Left lobe of liver (tissue), 2 donors: ENCODE measurements at regions not wholly inside any gene's neighbourhood (a gene's known extent, or its start where the extent isn't known, plus 50 kb on each side); places are given as distances from the start of the nearest gene placed in this dataset.

Source experiments
- ATAC-seq: fragments of 200-7000 bp; cut with Tn5 transposase; one replicate; pipeline ENCODE4 v1.9.1; 2020; ENCODE audit warnings: mild to moderate bottlenecking, moderate library complexity
- DNase-seq: peaks from one replicate; pipeline ENCODE4 v3.0.0-alpha.2; 2020; ENCODE audit warnings: low spot score
- donor health status: DM: no; HTN: no; CAD: no; lungs with moderate emphysema.
- donor health status: DM: no; HTN: yes; CAD: no.

DNA sequence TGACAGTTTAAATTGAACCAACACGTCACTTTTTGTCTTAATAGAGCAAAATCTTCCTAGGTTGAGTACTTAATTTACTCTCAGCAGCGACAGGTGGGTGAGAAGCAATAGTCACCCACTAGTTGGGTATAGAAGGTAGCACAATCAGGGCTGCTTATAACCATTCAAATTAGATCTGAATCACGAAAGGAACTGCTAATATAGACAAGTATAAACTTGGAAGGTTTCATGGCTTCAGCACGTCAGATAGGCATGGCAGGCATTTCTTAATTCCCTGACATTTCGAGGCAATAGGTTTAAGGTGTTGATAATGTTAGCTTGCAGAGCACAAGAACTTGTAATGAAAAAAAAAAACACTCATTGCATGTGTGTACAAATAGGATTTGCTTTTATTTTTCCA is 853.4 kb downstream of the PCDH7 start:
- ATAC-seq (no peak), DNase-seq (no peak)

DNA sequence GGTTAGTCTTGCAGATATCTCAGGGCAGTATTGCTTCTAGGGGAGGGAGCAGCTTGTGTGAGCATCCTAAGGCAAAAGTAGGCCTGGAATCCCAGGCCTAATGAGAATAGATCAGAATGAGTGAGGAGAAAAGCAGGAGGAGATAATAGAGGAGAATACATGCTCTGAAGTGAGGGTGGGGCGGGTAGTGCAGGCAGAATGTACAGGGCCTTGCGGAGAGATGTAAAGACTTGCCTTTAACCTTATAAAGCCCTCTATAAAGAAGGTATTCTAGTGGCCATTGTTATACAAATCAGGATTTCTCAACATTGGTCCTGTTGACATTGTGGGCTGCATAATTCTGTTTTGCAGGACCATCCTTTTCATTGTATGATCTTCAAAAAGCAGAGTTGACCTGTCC is 855.3 kb downstream of the PCDH7 start:
- no peak for ATAC-seq
- no peak for DNase-seq

DNA sequence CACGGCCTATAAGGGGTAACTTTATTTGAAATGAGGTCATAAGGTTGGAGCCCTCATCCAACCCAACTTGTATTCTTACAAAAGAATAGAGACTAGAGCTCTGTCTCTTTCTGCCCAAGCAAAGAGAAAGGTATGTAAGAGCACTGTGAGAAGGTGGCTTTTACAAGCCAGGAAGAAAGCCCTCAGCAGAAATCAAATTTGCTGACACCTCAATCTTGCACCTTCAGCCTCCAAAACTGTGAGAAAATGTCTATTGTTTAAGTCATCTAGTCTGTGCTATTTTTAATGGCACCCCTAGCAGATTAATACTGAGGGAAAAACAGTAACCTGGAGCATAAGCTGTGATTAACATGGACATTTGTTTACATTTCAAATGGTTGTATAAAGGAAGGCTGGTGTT is 860.7 kb downstream of the PCDH7 start:
- DNase-seq, result no peak
- no peak for ATAC-seq

DNA sequence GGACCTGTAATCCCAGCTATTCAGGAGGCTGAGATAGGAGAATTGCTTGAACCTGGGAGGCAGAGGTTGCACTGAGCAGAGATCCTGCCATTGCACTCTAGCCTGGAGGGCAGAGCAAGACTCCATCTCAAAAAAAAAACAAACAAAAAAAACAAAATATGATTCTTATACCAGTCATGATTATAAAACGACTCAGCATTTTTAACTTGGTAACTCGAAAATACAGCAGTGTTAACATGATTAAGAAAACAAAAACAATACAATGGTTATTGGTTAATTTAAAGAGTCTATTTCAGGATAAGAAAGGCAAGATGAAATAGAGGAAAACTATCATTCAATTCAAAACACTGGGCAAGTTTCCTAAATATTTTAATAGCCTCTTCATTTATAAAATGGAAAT is 865.3 kb downstream of the PCDH7 start:
- DNase-seq (no peak), ATAC-seq (no peak)

DNA sequence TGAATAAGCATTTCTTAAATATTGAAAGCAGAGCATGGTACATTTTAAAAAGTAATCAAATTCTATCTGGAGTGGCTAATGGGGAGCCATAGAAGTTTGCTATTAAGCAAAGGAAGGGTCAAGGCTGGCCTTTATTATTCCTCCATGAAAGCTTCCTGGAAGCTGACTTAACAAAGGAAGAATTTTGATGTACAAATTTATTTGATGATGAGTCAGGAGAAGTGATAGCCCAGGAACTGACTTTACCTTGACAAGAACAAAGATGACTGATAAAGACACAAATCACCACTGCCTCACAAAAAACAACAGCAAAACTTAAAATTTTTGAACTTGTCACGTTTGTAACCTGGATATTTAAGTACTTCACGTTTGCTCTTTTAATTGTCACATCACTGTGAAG is 872.1 kb downstream of the PCDH7 start:
- no peak for ATAC-seq

DNA sequence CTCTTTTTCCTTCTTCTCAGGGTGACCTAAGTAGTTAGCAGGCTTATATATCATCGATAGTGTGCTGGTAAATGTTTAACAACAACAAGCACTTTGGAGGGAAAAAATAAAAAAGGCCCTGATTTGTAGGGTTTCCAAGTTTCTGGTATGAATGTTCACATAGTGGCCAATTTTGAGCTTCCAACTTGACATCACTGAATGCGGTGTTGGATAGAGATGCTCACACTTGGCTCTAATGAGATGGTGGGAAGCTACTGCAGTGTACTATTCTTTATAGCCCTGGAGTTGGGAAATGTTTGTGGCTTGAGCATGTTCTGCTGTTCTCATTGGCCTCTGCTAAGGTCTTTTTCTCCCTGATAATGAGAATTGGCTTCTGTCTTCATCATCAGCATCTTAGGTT is 875.3 kb downstream of the PCDH7 start:
- ATAC-seq, result no peak
- DNase-seq, result no peak

More for the DNA sequence above, 872.1 kb downstream of the PCDH7 start:
- no peak for DNase-seq

DNA sequence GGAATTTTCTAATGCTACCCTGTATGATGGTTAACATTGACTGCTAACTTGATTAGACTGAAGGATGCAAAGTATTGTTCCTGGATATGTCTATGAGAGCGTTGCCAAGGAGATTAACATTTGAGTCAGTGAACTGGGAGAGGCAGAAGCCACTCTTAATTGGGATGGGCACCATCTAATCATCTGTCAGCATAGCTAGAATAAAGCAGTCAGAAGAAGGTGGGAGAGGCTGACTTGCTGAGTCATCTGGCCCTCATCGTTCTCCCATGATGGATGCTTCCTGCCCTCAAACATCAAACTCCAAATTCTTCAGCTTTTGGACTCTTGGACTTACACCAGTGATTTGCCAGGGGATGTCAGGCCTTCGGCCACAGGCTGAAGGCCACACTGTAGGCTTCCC is 878.5 kb downstream of the PCDH7 start:
- DNase-seq (no peak), ATAC-seq (no peak)

DNA sequence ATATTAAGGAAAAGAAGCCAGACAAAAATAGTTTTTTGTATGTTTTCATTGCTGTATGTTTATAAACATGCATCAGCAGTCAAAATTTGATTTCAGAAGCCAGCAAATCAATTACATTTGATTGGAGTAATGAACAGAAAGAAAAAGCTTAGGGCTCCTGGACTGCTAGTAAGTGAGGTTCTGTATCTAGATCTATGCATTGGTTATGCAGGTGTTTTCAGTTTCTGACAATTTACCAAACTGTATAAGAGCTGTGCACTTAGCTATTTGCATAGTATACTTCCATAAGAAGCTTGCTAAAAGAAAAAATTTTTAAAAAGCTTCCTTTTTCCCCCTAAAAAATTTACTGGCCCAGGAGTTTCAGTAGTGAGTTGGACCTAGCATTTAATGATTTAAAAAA is 881.6 kb downstream of the PCDH7 start:
- ATAC-seq, result no peak
- DNase-seq, result no peak

DNA sequence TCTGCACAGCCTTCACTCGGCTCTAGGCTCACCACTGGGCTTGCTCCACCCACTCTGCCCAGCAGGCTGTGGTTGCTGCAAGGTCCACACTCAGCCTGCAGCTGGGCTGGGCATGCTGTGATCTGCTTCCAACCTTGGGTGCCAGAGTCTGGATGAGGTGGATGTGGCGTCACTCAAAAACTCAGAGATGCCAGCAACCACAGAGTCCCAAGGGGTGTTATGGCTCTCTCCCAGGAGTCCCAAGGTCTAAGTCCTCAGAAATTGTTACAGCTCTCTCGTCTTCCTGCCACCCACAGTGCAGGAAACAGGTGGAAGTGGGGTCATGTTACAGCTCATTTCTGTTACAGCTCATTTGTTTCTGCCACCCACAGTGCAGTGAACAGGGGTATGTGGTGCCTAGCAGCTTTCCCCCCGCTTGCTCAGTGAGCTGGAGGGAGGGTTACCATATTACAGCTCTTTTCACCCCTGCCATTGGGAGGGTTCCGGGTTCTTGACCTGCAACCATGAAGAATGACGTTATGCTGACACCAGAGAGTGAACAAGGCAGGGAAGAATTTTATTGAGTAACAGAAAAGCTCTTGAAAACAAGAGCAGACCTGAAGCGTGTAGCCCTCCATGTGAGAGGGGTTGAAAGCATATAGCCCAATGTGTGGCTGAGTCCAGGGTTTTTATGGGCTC is 893.9 kb downstream of the PCDH7 start:
- DNase-seq (no peak), ATAC-seq (no peak)

DNA sequence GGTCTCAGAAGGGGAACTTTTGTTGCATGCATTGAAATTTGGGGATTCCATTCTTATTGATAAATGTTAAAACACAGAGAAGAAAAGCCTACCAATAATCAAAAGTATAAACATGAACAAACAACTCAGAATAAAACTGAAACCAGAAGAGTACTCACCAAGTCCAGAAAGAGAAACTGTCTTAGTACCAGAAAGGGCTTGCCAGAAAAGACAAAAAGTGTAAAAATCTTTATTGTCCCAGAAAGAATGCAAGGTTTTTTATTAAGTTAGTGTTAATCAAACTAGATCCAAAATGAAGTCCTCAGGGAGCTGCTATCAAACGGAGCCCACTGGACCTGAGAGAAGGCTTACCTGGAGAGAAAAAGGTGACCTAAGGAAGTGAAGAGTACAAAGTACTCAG is 897.5 kb downstream of the PCDH7 start:
- ATAC-seq (no peak), DNase-seq (no peak)

DNA sequence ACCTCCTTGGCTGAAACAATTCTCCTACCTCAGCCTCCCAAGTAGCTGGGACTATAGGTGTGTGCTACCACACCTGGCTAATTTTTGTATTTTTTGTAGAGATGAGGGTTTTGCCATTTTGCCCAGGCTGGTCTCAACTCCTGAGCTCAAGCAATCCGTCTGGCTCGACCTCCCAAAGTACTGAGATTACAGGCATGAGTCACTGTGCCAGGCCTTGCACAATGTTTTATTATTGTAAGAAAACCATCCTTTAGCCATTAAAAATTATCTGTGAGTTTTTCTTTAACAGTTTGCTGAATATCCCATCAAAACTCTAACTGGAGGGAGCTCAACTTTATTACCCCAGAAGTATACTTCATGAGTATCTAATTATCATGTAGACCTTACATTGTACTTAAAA is 900.3 kb downstream of the PCDH7 start:
- DNase-seq, result no peak
- ATAC-seq, result no peak

DNA sequence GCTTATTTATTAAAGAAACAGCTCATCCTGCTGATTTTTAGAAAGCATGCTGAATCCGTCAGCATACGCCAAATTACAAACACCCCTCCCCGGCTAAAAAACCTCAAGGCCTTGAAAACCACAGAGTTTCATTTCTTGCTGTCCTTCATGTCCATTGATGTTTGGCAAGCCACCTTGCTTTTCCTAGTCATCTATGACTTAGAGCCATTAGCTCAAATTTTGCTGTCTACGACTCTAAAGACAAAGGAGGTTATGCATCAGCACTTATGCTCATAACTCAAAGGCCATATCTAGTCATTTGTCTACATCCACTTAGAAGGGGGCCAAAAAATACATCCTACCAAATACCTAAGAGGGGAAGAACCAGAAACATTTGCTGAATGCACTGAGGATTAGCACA is 925.1 kb downstream of the PCDH7 start:
- no peak for DNase-seq
- ATAC-seq, result no peak

DNA sequence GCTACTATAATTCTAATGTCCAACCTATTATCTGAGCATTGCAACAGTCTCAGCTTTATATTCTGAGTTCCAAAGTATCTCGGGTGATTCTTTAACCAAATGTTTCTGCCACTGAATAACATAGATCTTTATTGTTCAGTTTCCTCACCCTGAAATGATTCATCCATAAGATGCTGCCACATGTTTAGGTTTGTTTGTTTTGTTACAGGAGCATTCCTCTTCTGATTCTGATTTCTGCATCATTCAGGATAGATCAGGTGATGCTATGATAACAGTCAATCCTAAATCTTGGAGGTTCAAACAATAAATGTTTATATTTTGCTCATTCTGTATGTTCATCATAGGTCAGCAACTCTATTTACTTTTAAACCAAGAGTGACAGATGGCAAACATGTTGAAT is 927.6 kb downstream of the PCDH7 start:
- ATAC-seq, result no peak
- no peak for DNase-seq

DNA sequence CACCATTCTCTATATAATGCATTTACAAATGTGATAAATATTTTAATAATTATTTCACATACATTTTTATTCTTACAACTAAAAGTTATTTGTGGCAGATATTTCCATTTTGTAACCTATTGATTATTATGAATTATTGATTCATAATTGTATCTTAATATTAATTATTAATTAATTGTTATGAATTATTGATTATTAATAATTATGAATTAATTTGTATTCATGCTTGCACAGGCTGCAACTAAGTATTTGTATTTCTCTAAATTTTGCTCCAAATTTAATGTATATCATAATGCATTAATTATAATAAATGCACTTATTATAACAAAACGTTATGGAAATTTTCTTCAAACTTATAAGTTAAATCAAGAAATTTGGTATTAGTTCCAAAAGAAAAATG is 929.7 kb downstream of the PCDH7 start:
- ATAC-seq, result no peak
- DNase-seq, result no peak

DNA sequence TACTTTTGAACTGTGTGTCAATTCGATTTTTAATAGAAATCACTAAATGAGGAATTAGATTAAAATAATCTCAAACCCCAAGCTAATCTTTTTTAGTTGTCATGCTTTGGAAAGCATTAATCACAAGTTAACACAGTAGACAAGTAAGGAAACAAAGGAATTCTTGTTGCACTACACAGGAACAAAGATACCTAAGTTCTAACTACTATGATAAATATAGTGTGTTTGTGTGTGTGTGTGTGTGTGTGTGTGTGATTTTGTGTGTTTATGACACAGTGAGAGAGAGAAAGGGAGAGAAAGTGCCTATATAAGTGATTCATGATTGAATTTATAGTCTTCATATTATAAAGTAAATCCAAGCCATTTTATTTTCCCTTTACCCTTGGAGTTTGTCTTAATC is 931.4 kb downstream of the PCDH7 start:
- ATAC-seq, result no peak
- DNase-seq, result no peak

DNA sequence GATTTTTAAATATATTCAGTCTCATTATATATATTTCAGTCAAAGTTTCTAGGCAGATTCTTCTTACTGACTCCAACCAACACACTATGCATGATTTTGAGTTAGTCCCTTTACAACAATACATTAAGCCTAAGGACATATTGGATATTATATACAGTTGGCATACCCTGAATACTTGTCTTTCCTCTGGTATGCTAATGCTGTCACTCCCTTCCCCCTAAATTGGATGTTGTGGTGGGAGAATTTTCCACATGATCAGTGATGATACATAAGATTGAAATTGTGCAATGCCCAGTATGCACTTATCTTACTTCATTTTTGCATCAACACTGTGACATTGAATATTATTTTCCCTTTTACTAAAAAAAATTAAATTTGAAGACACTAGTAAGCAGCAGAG is 935.2 kb downstream of the PCDH7 start:
- ATAC-seq (no peak), DNase-seq (no peak)

DNA sequence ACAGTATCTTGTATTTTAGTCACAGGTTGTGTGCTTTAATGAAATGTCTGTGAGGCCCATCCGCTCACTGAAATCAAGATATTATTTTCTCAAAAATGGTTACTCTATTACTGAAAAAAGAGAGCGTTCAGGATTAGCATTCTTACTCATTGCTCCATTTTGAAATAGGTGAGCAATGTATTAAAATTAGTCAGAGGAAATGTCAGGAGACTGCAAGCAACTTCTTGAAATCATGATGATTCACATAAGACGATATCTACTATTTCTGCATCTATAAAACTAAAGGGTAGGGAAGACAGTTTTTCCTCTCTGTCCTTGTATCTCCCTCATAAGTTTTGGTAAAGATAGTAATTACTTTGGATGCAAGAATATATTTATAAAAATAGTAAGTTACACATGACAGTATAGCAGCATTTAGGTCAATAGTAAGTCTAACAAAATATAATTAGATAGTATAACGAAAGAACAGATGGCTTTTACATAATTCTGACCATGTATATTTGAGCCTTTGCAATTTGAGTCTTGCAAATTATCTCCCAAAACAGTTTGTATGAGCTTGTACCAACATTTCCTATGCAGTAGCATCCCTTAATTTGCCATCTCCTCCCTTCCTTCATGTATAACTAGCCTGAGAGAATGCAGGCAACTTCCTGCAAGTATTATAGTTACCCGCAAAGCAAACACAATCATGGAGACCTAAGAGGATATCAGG is 937.8 kb downstream of the PCDH7 start:
- ATAC-seq, result no peak

DNA sequence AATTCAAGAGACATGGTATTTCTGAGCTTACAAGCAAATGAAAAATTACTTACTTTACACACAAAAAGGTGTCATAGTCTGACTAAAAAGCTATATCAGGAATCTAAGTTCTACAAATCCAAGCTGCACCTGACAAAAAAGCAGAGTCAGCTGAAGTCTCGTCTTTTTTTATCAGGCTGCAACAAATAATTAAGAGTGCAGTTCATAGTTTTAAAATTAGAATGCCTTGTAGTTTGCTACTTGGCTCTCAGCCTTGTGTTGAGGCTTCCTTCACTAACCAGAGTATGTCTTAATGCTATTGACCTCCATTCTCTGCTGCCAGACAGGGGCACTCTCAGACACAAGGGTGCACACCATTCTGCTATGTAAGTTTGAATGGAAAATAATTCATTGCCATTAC is 940.7 kb downstream of the PCDH7 start:
- ATAC-seq, result no peak
- no peak for DNase-seq

More for the DNA sequence above, 937.8 kb downstream of the PCDH7 start:
- no peak for DNase-seq

DNA sequence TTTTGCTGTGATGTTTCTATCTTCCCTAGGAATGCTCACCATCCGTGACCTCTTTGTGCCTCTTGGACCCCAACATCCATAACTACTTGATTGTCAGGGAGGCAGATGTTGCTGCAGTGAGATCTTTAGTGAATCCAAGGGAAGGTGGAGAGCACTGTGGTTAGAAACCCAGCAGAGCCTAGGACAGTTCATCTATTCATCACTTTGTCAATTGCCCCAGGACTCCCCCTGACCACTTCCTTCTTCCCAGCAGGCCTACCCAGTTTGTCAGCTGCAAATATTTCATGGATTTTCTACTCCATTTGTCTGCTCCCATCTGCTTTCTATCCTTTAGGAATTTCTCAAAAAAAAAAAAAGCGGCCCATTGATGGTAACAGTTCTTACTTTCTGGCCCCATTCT is 942.8 kb downstream of the PCDH7 start:
- ATAC-seq (no peak), DNase-seq (no peak)

DNA sequence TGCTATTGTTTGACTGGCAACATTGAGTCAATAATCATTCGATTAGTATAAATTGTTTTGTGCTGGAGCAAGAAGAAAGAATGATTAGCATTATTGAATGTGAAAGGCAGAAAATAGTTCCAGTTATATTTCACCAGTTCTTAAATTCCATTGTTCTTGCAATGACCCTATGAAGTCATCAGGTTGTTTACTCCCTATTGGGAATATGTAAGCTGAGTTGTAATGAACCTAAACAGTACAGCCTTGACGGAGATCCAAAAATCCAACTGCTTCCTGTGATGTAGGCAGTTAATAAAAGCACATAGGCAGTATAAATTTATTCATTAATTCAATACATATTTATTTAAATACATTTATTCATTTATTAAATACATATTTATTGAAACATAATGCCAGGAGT is 947.5 kb downstream of the PCDH7 start:
- ATAC-seq, result no peak
- no peak for DNase-seq

DNA sequence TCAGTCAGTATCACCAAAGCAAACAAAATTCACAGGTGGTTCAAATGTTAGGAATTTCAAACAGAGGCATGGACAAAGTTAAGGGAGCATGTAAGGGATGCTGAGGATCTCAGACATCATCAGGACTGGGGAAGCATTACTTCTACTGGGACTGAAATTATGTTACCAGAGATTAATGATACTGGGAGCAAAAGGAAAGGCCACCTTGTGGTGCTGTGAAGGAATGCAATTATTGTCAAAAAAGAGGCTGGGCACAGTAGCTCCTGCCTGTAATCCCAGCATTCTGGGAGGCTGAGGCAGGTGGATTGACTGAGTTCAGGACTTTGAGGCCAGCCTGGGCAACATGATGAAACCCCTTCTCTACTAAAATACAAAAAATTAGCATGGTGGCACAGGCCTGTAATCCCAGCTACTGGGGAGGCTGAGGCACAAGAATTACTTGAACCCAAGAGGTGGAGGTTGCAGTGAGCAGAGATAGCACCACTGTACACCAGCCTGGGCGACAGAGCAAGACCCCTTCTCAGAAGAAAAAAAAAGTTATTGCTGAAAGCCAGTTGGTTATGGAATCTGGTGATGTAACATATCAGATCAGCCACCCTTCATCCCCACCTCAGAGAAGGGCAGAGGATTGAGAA is 954.3 kb downstream of the PCDH7 start:
- ATAC-seq, result peak; percentile 51

DNA sequence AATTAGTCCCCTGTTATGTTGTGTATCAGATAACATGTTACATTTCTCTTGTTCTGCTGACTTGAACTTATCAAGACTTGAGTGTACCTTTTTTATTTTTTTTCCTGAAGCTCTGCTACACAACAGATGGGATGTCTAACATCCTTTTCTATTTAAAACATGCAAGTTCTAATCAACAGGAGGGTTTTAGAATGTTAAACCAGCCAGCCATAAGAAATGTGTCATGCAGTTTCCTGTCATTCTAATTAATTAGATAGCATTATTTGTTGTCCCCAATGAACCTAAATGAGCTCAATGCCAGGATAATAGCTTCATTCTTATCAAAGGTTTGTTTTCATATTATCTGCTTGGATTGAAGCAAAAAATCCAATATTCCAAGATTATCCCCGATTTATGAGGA is 958.2 kb downstream of the PCDH7 start:
- no peak for ATAC-seq
- DNase-seq, result no peak

More for the DNA sequence above, 954.3 kb downstream of the PCDH7 start:
- no peak for DNase-seq
